OCI-LY3 (cell line): ENCODE measurements at regions not wholly inside any gene's neighbourhood (a gene's known extent, or its start where the extent isn't known, plus 50 kb on each side); places are given as distances from the start of the nearest gene placed in this dataset.

Experiments used
- EZH2phosphoT487 ChIP-seq: fragments of 200-600 bp; shearing (Covaris generic); IDR thresholded peaks from 2 replicates; pipeline ENCODE4 v1.6.1; 2018; ENCODE audit warnings: antibody characterized with exemption, mixed run types, low read depth
- TF ChIP-seq, protein P1 (sequence below): fragments of 200-600, 300-600 bp; sonication (generic); IDR thresholded peaks from 2 replicates; pipeline ENCODE4 v1.5.1; 2014; ENCODE audit warnings: antibody characterized with exemption, low read length, low read depth

DNA sequence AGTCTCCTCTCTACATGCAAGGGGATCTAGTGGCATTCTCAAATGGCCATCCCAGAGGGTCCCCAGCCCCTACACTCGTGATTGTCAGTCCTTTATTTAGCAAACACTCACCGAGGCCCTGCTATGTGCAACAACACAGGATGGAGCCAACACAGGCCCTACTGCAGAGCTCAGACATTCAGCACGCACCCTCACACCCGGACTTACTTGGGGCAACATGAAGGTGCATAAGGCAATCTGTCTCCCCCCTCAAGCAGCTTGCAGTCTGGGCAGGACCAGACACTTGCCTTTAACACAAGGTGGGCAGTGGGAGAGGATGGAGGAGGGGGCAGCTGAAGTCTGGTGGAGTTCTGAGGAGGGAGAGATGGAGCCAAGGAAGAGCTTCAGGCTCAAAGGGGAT lies 258.4 kb downstream of the XXYLT1 start:
- TF ChIP-seq, protein P1, sequence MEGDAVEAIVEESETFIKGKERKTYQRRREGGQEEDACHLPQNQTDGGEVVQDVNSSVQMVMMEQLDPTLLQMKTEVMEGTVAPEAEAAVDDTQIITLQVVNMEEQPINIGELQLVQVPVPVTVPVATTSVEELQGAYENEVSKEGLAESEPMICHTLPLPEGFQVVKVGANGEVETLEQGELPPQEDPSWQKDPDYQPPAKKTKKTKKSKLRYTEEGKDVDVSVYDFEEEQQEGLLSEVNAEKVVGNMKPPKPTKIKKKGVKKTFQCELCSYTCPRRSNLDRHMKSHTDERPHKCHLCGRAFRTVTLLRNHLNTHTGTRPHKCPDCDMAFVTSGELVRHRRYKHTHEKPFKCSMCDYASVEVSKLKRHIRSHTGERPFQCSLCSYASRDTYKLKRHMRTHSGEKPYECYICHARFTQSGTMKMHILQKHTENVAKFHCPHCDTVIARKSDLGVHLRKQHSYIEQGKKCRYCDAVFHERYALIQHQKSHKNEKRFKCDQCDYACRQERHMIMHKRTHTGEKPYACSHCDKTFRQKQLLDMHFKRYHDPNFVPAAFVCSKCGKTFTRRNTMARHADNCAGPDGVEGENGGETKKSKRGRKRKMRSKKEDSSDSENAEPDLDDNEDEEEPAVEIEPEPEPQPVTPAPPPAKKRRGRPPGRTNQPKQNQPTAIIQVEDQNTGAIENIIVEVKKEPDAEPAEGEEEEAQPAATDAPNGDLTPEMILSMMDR, result no peak
- no peak for TF ChIP-seq EZH2phosphoT487
